ENCODE measurements at regions not wholly inside any gene's neighbourhood (a gene's known extent, or its start where the extent isn't known, plus 50 kb on each side); places are given as distances from the start of the nearest gene placed in this dataset.
"Not testable (repeated sequence)": the region's sequence is repeated elsewhere in the genome, so short reads cannot be mapped to it uniquely, and the experiment has no call there.

DNA sequence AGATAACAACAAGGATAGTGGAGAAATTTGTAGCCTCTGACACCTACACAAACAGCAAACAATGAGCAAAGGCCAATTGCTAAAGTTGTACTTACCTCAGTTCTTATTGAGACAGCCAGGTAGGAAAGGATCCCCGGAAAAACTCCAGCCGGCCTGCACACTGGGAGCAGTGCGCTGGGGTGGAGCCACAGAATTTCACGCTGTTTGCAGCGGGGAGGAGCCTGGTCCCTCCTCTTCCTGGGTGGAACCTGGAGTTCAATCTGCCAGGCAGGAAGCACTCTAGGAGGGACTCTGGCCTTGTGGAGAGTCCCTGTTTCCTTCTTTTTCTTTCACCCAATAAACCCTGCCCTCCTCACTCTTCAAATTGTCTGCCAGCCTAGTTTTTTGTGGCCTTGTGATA lies 382.6 kb upstream of the TGIF2LX start:
- not testable (repeated sequence) for H3K9me3 ChIP-seq; H3K27me3 ChIP-seq; H3K36me3 ChIP-seq; H3K4me1 ChIP-seq; H3K4me3 ChIP-seq (ENCODE audit: low read depth, low read length); DNase-seq

DNA sequence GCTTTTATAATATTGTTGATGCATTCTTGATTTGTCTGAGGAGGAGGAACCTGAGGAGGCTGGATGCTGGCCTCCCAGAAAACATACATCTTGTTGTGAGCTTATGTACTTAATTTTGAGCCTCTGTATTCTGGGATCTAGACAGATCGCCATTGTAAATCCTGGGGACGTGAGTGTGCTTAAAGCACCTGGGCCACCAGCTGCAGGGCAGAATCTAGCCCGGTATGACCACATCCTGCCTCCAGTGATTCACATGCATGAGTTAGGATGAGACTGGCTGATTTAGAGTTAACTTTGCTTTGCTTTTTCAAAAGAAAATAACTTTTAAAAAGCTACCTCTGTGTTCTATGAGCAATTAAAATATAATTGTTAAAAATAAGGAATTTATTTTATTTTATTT lies 364.6 kb upstream of the TGIF2LX start:
- DNase-seq; H3K4me1 ChIP-seq; H3K4me3 ChIP-seq (ENCODE audit: low read depth, low read length); H3K27me3 ChIP-seq; H3K36me3 ChIP-seq; H3K9me3 ChIP-seq: not testable (repeated sequence)

DNA sequence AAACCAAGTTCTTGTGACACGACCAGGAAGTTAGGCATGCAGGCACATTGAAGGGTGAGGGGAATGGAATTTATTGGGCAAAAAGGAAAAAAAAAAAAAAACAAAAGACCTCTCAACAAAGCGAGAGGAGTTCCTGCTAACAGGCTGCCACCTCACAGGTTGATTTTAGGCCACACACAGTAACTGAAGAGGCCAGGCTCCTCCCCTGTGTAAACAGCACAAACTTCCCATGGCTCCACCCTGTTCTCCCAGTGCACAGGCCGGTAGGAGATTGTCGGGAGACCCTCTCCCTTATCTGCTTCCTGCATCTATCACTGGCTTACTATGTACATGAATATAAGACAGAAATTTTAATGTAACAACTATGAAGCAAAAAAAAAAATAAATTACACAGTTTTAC lies 359.6 kb upstream of the TGIF2LX start:
- H3K27me3 ChIP-seq; H3K9me3 ChIP-seq; H3K36me3 ChIP-seq; DNase-seq; H3K4me1 ChIP-seq; H3K4me3 ChIP-seq (ENCODE audit: low read depth, low read length): not testable (repeated sequence)

DNA sequence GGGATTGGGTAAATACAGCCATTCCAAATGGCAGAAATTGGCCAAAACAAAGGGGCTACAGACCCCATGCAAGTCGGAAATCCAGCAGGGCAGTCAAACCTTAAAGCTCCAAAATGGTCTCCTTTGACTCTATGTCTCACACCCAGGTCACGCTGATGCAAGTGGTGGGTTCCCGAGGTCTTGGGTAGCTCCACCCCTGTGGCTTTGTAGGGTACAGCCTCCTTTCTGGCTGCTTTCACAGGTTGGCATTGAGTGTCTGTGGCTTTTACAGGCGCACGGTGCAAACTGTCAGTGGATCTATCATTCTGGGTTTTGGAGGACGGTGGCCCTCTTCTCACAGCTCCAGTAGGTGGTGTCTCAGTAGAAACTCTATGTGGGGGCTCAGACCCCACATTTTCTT lies 358.6 kb upstream of the TGIF2LX start:
- H3K27me3 ChIP-seq; H3K4me1 ChIP-seq; DNase-seq; H3K9me3 ChIP-seq; H3K4me3 ChIP-seq (ENCODE audit: low read depth, low read length); H3K36me3 ChIP-seq: not testable (repeated sequence)

- DNase-seq; H3K36me3 ChIP-seq; H3K9me3 ChIP-seq; H3K27me3 ChIP-seq; H3K4me3 ChIP-seq (ENCODE audit: low read depth, low read length); H3K4me1 ChIP-seq: not testable (repeated sequence)
Measured at GRCh38 chrX:89567787-89568186, 353.9 kb upstream of the TGIF2LX start.

DNA sequence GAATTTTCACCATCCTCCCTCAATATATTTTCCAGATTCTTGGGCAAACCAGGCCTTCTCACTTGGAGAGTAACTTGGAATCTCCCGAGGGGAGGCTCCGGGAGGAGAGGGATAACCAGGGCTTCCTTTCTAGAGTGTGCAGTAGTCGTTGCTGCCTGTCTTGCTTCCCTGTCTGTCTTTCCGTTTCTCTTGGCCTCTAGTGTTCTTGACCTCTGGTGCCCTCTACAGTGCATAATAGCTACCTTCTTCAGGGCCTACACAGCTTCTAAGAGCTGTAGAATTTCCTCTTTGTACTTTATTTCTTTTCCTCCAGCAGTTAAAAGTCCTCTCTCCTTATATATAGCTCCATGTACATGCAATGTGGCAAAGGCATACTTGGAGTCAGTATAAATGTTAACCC lies 339.8 kb upstream of the TGIF2LX start:
- H3K36me3 ChIP-seq; H3K4me1 ChIP-seq; H3K4me3 ChIP-seq (ENCODE audit: low read depth, low read length); DNase-seq; H3K27me3 ChIP-seq; H3K9me3 ChIP-seq: not testable (repeated sequence)

DNA sequence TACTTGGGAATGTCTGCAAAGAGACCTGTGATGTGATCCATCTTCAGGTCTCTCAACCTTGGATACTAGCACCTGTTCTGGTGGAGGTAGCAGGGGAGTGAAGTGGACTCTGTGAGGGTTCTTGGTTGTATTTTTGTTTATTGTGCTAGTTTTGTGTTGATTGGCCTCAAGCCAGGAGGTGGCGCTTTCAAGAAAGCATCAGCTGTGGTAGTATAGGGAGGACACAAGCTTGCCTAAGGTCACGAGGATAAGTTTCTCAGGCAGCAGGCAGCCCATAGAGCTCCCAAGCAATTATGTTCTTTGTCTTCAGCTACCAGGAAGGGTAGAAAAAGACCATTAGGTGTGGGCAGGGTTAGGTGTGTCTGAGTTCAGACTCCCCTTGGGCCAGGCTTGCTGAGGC lies 289.9 kb upstream of the TGIF2LX start:
- not testable (repeated sequence) for H3K4me1 ChIP-seq; DNase-seq; H3K4me3 ChIP-seq (ENCODE audit: low read depth, low read length); H3K36me3 ChIP-seq; H3K27me3 ChIP-seq; H3K9me3 ChIP-seq

- not testable (repeated sequence) for H3K4me1 ChIP-seq; DNase-seq; H3K36me3 ChIP-seq; H3K9me3 ChIP-seq; H3K27me3 ChIP-seq; H3K4me3 ChIP-seq (ENCODE audit: low read depth, low read length)
Measured at GRCh38 chrX:89635887-89636286, 285.8 kb upstream of the TGIF2LX start.

- not testable (repeated sequence) for H3K36me3 ChIP-seq, H3K27me3 ChIP-seq, DNase-seq
Measured at GRCh38 chrX:89658662-89659061, 263.0 kb upstream of the TGIF2LX start.

DNA sequence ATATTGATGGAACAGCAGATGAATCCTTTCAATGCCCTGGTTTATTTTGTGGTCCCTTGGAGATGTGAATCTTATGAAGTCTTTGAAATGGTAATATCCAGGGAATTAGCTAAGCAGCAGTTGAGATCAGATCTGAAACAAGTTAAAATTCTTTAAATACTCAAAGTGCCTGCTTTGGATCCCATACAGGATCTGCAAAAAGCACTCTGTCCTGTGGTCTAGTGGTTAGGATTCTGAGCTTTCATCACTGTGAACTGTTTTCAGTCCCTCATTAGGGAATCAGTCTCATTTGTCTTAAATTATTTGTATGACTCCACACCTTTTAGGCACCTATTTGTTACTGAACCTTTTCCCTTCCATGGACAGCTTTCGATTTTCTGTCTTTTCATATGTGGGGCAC lies 215.2 kb upstream of the TGIF2LX start:
- not testable (repeated sequence) for H3K36me3 ChIP-seq; DNase-seq; H3K9me3 ChIP-seq; H3K27me3 ChIP-seq; H3K4me3 ChIP-seq (ENCODE audit: low read depth, low read length); H3K4me1 ChIP-seq

More at GRCh38 chrX:89658662-89659061, 263.0 kb upstream of the TGIF2LX start:
- not testable (repeated sequence) for H3K4me3 ChIP-seq (ENCODE audit: low read depth, low read length); H3K9me3 ChIP-seq; H3K4me1 ChIP-seq

DNA sequence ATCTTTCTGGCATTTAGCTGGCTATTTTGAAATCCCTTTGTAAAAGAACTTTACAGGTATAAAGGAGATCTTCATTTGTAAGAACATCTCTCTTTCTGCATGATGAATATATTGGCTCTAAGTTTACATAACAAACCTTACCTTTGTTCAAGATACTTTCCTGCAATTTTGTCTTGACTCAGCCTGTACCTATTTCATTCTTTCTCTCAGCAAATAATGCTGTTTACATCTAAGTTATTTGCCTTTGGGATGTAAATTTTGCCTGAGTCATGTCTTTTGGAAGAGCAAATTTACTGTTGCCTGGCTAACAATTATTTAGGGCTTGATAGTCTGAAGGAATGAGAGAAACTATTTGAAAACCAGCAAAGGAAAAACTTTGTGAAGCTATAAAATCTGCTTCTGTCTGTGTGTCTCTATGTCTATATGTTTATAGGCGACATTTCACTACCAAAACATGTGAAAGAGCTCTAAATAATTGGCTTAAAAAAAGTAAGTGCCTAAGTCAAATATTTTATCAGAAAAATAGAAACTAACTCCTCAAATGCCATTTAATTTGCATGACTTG lies 214.3 kb upstream of the TGIF2LX start:
- DNase-seq; H3K4me1 ChIP-seq; H3K9me3 ChIP-seq; H3K4me3 ChIP-seq (ENCODE audit: low read depth, low read length); H3K36me3 ChIP-seq; H3K27me3 ChIP-seq: not testable (repeated sequence)

DNA sequence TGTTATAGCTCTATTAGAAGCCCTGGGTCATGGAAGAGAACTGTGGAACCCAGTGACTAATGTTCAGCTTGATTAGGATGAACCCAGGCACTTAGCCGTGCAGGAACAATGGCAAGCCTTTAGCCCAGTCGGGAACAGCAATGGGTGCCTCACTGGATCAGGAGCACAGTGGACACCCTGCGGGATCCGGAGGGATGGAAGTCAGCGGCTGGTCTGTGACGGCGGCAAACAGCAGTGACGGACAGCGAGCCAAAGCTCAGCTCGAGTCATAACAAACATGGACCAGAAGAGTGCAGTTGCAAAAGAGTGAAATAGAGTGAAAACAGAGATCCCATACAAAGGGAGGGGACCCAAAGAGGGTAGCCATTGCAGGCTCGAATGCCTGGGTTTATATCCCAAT lies 187.3 kb upstream of the TGIF2LX start:
- not testable (repeated sequence) for DNase-seq; H3K36me3 ChIP-seq; H3K4me3 ChIP-seq (ENCODE audit: low read depth, low read length); H3K9me3 ChIP-seq; H3K4me1 ChIP-seq; H3K27me3 ChIP-seq

DNA sequence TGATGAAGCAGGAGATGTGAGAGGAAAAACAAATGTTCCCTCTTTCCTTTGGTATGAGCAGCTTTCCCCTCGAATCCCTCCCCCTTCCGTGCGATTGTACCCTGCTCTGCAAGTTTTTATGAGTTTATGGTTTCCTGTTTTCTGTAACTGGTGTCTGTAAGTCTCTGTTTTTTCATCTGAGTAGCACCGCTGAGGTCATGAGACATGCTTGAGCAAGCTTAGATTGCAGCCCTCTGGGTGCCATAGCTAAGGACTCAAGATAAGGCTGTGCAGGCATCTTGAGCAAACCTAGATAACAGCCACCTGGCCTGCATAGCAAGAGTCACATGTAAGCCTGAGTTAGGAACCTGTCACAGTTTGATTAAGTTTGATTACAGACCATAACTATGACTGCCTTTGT lies 165.2 kb upstream of the TGIF2LX start:
- H3K4me1 ChIP-seq; H3K36me3 ChIP-seq; H3K9me3 ChIP-seq; DNase-seq; H3K27me3 ChIP-seq; H3K4me3 ChIP-seq (ENCODE audit: low read depth, low read length): not testable (repeated sequence)
